ENCODE measurements at regions not wholly inside any gene's neighbourhood (a gene's known extent, or its start where the extent isn't known, plus 50 kb on each side); places are given as distances from the start of the nearest gene placed in this dataset.
A peak's percentile ranks its signal among the peaks of the same experiment; 100 is the strongest.
"Not testable (repeated sequence)": the region's sequence is repeated elsewhere in the genome, so short reads cannot be mapped to it uniquely, and the experiment has no call there.

- DNase-seq (ENCODE audit: low read depth) = no peak
Observed at GRCh38 chr13:50156561-50157127, 141.4 kb downstream of the KCNRG start.

- DNase-seq (ENCODE audit: low read depth) = no peak
Observed at GRCh38 chr13:50158385-50159165, 143.3 kb downstream of the KCNRG start.

GRCh38 chr13:50159607-50160006 is 144.4 kb downstream of the KCNRG start:
- no peak for DNase-seq (ENCODE audit: low read depth)

DNA sequence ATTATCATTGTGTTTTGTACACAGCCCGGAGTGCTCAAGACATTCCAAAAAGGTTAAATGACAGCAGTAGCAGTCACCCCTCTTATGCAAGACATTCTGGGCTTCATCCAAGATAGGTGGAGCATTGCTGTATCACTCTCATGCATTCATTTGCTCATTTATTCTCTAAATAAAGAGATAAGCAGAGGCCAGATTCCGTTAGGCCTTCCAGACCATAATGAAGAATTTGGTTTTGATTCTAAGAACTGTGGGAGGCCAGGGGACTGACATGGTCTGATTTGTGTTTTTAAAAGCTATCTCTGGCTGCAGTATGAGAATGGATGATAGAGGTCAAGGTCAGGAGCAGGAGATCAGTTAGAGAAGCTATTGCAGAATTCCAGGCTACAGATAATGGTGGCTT is 145.8 kb downstream of the KCNRG start:
- peak; percentile 18 for DNase-seq (ENCODE audit: low read depth)

DNA sequence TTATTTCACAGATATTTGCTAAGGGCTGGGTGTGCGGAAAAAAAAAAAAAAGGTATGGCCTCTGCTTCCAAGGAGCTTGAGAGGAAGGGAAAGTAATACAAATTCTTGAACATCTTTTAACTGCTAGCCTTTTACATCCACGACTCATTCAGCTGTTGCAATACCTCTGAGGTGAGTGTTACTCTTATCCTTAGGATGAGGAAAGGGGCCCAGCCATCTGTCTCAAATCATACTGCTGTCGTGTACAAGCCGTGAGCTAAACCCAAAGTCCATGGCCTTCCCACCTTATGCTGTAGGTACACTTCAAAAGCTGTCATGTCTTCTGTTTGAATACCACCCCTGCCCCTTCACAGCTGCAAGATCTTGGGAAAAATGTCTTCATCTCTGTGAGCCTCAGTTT is 146.8 kb downstream of the KCNRG start:
- DNase-seq (ENCODE audit: low read depth) = no peak

DNA sequence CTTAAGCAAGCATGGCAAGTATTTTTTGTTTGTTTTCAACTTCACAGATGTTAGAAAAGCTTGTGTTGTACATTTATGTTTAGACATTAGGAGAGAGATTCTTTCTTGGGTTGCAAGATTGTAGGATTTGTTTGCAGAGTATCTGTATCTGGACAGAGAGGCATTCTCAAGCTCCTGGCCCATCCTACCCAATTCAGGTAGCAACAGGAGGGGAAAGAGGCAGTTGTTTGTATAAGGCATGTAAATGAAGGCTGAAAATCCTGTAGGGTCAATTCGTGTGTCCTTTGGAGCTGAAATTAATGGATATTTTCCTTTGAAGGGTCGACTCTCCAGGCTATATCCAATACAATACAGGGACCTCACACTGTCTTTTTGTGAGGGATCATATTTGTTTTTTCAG is 147.3 kb downstream of the KCNRG start:
- DNase-seq (ENCODE audit: low read depth) = no peak

DNA sequence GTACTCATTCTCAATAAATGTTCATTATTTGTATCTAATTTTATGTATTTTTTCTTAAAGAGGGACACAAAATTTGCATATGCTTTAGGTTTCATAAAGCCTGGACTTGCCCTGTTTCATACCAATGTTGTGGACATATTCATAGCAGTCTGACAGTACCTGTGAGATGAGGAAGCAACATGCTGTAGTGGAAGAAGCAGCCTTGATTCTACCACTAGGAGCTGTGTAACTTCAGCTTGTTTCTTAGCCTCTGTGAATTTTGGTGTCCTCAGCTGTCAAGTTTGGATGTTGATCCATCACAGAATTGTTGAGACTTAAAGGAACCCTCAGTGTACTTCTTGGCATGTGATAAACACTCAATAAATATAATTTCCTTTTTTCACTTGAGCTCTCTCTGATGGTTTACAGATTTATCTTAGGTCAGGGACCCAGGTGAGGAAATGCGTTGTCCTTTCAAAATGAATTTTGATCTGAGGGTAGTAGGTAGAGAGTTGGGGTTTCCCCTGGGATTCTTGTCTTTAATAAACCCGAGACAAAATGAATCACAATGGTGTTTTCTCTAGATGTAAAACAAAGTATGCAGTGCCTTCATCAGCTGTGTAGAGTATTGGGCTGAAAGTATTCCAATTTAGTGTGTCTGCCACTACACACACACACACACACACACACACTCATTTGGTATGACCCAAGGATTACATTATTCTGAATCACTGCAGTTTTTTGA is 152.1 kb downstream of the KCNRG start:
- peak; percentile 24 for DNase-seq (ENCODE audit: low read depth)

DNA sequence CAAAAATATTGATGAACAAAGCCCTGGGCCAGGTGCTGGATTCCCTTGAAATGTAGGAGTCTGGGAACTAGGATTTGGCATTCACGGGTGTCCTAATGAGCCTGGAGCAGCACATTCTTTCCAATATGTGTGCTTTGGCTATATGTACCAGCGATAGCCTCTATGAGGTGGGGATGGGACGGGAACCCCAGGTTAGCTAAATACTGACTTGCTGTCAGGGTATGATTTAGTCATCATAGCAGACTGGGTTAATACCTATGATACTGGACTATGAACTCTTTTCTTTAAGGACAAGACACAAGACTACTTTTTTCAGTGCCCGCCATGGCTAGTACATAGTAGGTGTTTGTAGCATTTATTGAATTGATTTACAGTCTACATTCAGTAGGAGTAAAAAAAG is 152.7 kb downstream of the KCNRG start:
- no peak for DNase-seq (ENCODE audit: low read depth)

GRCh38 chr13:50168786-50169185 is 153.5 kb downstream of the KCNRG start:
- DNase-seq (ENCODE audit: low read depth) = no peak

- no peak for DNase-seq (ENCODE audit: low read depth)
Observed at GRCh38 chr13:50170447-50171037, 155.3 kb downstream of the KCNRG start.

DNA sequence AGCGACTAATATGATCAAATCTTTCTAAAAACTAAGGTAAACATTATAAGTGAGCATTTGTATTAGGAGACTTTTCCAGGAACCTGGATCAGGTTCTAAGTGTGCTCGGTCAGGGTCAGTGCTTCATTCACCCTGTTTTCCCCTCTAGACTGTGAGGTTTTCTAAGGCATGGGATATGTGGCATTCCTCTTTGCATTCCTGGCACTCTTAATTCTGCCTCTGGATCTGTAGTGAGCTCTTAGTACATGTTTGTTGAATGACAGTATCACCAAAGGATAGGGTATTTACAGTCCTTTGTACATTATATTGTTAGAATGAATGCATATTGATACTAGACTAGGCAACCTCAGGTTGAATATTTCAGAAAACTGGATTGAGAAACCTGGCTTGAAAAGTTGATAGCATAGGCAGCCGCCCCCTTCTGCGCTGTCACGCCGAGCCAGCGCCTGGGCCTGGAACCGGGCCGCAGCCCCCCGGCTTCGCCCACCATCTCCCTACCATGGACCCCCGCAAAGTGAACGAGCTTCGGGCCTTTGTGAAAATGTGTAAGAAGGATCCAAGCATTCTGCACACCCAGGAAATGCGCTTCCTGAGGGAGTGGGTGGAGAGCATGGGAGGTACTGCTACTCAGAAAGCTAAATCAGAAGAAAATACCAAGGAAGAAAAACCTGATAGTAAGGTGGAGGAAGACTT is 156.5 kb downstream of the KCNRG start:
- DNase-seq (ENCODE audit: low read depth) = no peak

GRCh38 chr13:50173045-50173444 is 157.8 kb downstream of the KCNRG start:
- not testable (repeated sequence) for DNase-seq (ENCODE audit: low read depth)

- DNase-seq (ENCODE audit: low read depth) = no peak
Observed at GRCh38 chr13:50174630-50175029, 159.4 kb downstream of the KCNRG start.

- no peak for DNase-seq (ENCODE audit: low read depth)
Observed at GRCh38 chr13:50179977-50180376, 164.7 kb downstream of the KCNRG start.

GRCh38 chr13:50185769-50186763 is 170.8 kb downstream of the KCNRG start:
- DNase-seq (ENCODE audit: low read depth) = not testable (repeated sequence)

DNA sequence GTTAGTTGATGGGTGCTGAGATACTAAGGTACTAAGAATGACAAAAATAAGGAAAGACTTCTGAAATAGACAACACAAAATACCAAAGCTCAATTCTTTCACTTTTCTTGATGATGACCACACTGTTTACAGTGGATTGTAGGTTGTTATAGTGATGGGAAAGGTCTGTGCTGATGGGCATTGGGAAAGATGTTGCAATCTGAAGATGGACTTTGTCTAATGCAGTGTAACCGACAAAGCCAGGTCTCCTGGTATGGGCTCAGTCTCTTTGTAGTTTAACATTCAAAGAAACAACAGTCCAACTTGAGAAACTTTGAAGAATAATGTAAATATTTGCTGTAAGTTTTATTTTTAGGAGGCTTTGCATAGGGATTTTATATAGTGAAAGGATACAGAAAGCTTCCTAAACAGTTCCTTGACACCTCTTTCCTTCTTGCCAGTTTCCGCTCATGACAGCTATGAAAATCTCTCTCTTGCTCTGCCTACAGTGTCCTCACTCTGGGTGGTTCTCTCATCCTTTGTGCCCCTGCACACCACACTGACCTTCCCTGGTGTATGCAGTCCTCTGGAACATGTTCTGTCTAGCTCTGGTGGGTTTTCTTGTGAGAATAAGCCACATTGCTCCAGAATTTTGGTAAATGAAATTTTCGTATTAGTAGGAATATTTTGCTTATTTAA is 172.2 kb downstream of the KCNRG start:
- DNase-seq (ENCODE audit: low read depth) = no peak

DNA sequence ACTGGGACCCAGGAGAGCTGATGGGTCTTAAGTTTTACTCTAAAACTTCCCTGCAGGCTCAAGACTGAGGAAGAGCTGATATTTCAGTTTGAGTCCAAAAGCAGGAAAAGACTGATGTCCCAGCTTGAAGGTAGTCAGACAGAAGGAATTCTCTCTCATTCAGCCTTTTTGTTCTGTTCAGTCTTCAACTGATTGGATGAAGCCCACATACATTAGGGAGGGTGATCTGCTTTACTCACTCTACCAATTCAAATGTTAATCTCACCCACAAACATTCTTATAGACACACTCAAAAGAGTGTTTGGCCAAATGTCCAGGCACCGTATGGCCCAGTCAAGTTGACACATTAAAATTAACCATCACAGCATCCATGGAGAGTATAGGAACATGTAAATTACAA is 173.5 kb downstream of the KCNRG start:
- DNase-seq (ENCODE audit: low read depth) = no peak

DNA sequence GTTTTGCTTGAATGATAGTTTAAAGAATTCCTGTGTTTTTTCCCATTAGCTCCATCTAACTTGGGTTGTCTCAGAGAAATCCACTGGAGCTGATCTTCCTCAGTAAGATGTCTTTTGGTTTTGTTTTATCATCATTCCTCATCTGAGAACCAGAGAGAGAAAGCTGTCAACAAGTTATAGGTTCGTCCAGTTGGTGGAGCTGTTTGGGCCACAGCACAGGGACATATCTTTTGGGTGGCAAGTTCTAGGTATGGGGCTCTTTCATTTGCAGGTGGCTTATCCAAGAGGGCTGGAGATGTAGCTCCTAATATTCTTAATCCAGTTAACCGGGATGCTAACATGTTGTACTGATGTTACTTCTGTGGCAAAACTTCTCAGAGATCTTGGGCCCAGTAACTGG is 174.2 kb downstream of the KCNRG start:
- DNase-seq (ENCODE audit: low read depth) = no peak

DNA sequence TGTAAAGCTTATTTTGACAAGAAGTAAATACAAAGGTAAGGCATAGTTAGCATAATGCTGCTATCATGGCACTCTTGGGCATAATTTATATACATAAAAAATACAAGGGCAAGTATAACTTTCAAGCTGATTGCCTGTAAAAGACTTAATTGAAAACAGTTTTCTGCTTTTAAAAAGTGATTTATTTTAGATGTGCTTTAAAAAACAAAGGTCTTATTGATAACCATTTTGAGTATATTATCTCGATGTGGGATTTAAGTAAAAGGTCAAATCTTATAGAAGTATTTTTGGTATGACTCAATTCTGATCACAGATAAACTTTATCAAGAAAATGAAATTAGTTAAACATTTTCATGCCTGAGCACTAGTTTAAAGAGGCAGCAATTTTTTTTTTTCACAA is 175.8 kb downstream of the KCNRG start:
- DNase-seq (ENCODE audit: low read depth) = no peak

DNA sequence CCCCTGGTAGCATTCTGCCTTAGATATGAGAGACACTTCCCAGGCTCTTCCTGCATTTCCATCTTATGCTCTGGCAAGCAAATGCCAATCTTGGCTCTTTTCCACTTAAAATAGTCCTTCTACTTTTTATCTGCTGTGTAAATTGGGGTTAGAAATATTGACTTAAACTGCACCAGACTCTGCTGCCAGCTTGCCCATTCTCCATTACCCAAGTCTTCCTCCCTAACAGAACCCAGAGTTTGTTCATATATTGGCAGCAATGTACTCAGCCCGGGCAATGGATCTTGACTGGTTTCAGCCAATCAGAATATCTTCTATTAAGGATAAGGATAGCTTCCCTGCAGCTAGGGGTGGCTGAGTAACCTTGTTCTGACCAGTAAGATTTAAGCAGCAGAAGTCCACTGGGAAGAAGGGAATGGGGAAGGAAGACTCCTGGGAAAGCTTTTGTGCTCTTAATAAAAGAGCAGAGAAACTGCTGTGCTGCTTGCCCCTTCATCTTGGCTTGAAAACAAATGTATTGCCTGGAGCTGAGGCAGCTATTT is 177.1 kb downstream of the KCNRG start:
- no peak for DNase-seq (ENCODE audit: low read depth)
